ENCODE measurements at regions not wholly inside any gene's neighbourhood (a gene's known extent, or its start where the extent isn't known, plus 50 kb on each side); places are given as distances from the start of the nearest gene placed in this dataset.

DNA sequence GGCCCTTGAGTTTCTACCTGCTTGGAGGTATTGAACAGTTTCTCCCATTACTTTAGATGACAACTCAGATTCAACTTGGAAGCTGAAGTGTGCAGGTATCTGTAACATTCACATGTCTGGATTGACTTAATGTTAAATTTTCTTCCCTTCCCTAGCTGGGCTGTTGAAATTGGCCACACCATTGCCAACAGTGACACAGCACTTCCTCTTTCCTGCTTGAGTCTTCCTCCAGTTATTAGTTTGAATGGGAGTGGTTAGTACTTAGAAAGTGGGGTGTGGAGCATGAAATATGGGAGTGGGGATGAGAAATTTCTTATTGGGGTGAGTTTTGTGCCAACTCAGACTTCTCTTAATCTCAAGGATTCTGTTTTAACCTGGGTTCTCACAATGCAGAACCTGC lies 454.9 kb downstream of the KCNJ2 start:
- TF ChIP-seq CTCF (conservative IDR thresholded peaks at IDR 0.05; ENCODE audit: low read depth, low read length), result no peak
- H3K4me3 ChIP-seq (ENCODE audit: low read depth, low read length), result no peak overlapping the region
- no peak for DNase-seq (ENCODE audit: low read depth)

DNA sequence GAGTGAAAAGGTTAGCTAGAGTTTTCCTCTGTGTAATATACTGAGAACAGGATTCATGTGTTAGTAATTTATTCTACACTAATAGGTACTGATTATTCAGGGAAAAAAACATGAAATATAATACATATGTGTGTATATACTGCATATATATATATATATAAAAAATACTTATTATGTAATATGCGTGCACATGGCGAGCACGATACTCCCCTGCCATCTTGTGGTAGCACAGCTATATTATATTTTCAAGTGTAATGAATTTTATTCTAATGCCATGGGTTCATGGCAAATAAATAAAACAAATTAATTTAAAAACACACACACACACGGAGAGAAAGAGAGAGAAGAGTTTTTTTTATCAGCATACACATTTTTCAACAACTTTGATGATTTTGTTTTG lies 460.6 kb downstream of the KCNJ2 start:
- peak; percentile 43 for DNase-seq (ENCODE audit: low read depth)
- no peak overlapping the region for H3K4me3 ChIP-seq (ENCODE audit: low read depth, low read length)
- TF ChIP-seq CTCF (conservative IDR thresholded peaks at IDR 0.05; ENCODE audit: low read depth, low read length), result peak; percentile 58

GRCh38 chr17:70636517-70637133 lies 467.3 kb downstream of the KCNJ2 start:
- DNase-seq (ENCODE audit: low read depth), result peak; percentile 70
- H3K4me3 ChIP-seq (ENCODE audit: low read depth, low read length), result no peak overlapping the region
- TF ChIP-seq CTCF (conservative IDR thresholded peaks at IDR 0.05; ENCODE audit: low read depth, low read length), result peak; percentile 66

GRCh38 chr17:70642059-70642458 lies 472.7 kb downstream of the KCNJ2 start:
- TF ChIP-seq CTCF (conservative IDR thresholded peaks at IDR 0.05; ENCODE audit: low read depth, low read length), result no peak
- no peak overlapping the region for H3K4me3 ChIP-seq (ENCODE audit: low read depth, low read length)
- no peak for DNase-seq (ENCODE audit: low read depth)

DNA sequence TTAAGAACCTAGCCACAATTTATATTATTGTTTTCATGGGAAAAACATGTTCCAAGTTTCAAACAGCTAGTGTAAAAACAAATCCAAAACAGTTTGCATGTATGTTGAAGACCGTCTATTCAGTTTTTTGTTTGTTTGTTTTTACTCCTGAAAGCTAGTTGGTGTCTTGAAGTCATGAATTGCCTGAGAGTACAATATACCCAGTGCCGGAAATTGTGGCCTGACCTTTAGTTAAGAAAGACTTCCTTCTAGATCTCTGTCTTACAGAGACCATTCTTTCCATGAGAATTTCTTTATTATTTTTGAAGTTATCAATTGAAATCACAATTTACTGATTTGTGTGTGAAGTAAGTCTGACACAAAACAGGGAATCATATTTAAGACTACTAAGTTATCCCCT lies 474.8 kb downstream of the KCNJ2 start:
- no peak overlapping the region for H3K4me3 ChIP-seq (ENCODE audit: low read depth, low read length)
- peak; percentile 53 for DNase-seq (ENCODE audit: low read depth)
- no peak for TF ChIP-seq CTCF (conservative IDR thresholded peaks at IDR 0.05; ENCODE audit: low read depth, low read length)

- no peak overlapping the region for H3K4me3 ChIP-seq (ENCODE audit: low read depth, low read length)
- TF ChIP-seq CTCF (conservative IDR thresholded peaks at IDR 0.05; ENCODE audit: low read depth, low read length), result no peak
- no peak for DNase-seq (ENCODE audit: low read depth)
These were observed 477.3 kb downstream of the KCNJ2 start for GRCh38 chr17:70646673-70647072.

GRCh38 chr17:70648166-70648565 lies 478.8 kb downstream of the KCNJ2 start:
- no peak for DNase-seq (ENCODE audit: low read depth)
- no peak for TF ChIP-seq CTCF (conservative IDR thresholded peaks at IDR 0.05; ENCODE audit: low read depth, low read length)
- H3K4me3 ChIP-seq (ENCODE audit: low read depth, low read length), result no peak overlapping the region
